HG02884 (cell line): ENCODE measurements at regions not wholly inside any gene's neighbourhood (a gene's known extent, or its start where the extent isn't known, plus 50 kb on each side); places are given as distances from the start of the nearest gene placed in this dataset.

ENCODE experiments used
- ATAC-seq: cut with Tn5 transposase; IDR thresholded peaks from one replicate; pipeline ENCODE4 v1.9.1; 2021; ENCODE audit warnings: mild to moderate bottlenecking, moderate library complexity; ENCODE audit not compliant: unreplicated experiment

GRCh38 chr2:212628586-212628985, 90.0 kb upstream of the ERBB4 start:
- no peak for ATAC-seq

GRCh38 chr2:212626371-212626918, 87.8 kb upstream of the ERBB4 start:
- no peak for ATAC-seq

- ATAC-seq: no peak
These were observed 81.4 kb upstream of the ERBB4 start for GRCh38 chr2:212619954-212620353.

GRCh38 chr2:212618636-212619035, 80.0 kb upstream of the ERBB4 start:
- ATAC-seq: no peak

GRCh38 chr2:212610872-212611425, 72.3 kb upstream of the ERBB4 start:
- ATAC-seq: no peak

- ATAC-seq: no peak
These were observed 70.9 kb upstream of the ERBB4 start for GRCh38 chr2:212609479-212609878.

- no peak for ATAC-seq
These were observed 68.5 kb upstream of the ERBB4 start for GRCh38 chr2:212607080-212607479.

- no peak for ATAC-seq
These were observed 67.6 kb upstream of the ERBB4 start for GRCh38 chr2:212606232-212606631.

GRCh38 chr2:212596688-212597087, 58.1 kb upstream of the ERBB4 start:
- no peak for ATAC-seq

GRCh38 chr2:212596276-212596675, 57.7 kb upstream of the ERBB4 start:
- no peak for ATAC-seq

- peak; percentile 55 for ATAC-seq
These were observed 56.5 kb upstream of the ERBB4 start for GRCh38 chr2:212595036-212595654.

GRCh38 chr2:212592695-212593094, 54.1 kb upstream of the ERBB4 start:
- no peak for ATAC-seq
